SK-N-SH (cell line): ENCODE measurements at regions not wholly inside any gene's neighbourhood (a gene's known extent, or its start where the extent isn't known, plus 50 kb on each side); places are given as distances from the start of the nearest gene placed in this dataset.

Experiments
- CTCF ChIA-PET: fragments of 300-600, 350-600 bp; formaldehyde crosslinking; extraction: SDS; loops from one replicate; lab custom pipeline; 2021; lab: Yijun Ruan, JAX
- POLR2A ChIA-PET: fragments of 350-600 bp; sonication (Branson Sonifier 250); formaldehyde crosslinking; extraction: SDS; loops from one replicate; lab custom pipeline; 2020; ENCODE audit warnings: antibody characterized with exemption, inconsistent platforms; lab: Yijun Ruan, JAX
- DNase-seq: peaks from one replicate; pipeline ENCODE4 v3.0.0; 2012
- H2AFZ ChIP-seq: fragments of 200-600 bp; sonication (generic); 2 replicates; pipeline ENCODE4 v1.8.1; 2016; ENCODE audit warnings: antibody characterized with exemption, mild to moderate bottlenecking, low read depth
- H3F3A ChIP-seq: fragments of 200-600 bp; sonication (generic); replicated peaks from 2 replicates; pipeline ENCODE3; 2016; ENCODE audit warnings: antibody characterized with exemption, mild to moderate bottlenecking; ENCODE audit not compliant: insufficient read depth
- H3K27ac ChIP-seq, 2 experiments: fragments of 200-500 bp in 1 of 2; fragments of 200-600 bp in 1 of 2; sonication (Bioruptor generic) in 1 of 2; sonication (generic), shearing (Covaris generic) in 1 of 2; 2 replicates each; pipeline versions ENCODE4 v1.5.1 to v1.6.1; 2014 to 2016; ENCODE audit warnings: low read depth in 2 of 2, inconsistent platforms in 1 of 2, low read length in 1 of 2, mild to moderate bottlenecking in 1 of 2, mixed read lengths in 1 of 2
- H3K27me3 ChIP-seq: fragments of 200-600 bp; sonication (generic), shearing (Covaris generic); 2 replicates; pipeline ENCODE4 v1.6.1; 2016; ENCODE audit warnings: mixed run types; ENCODE audit not compliant: insufficient read depth
- H3K36me3 ChIP-seq, 2 experiments: fragments of 200-500 bp in 1 of 2; fragments of 200-600 bp in 1 of 2; sonication (Bioruptor generic) in 1 of 2; sonication (generic) in 1 of 2; replicated peaks in 1 of 2; 2 replicates each; pipeline versions ENCODE3 to v1.5.1; 2014 to 2016; ENCODE audit warnings: low read length in 1 of 2, mild to moderate bottlenecking in 1 of 2; ENCODE audit not compliant: insufficient read depth in 2 of 2, control insufficient read depth in 1 of 2
- H3K4me1 ChIP-seq, 2 experiments: fragments of 200-500 bp in 1 of 2; fragments of 200-600 bp in 1 of 2; sonication (Bioruptor generic) in 1 of 2; sonication (generic), shearing (Covaris generic) in 1 of 2; 2 replicates each; pipeline versions ENCODE4 v1.5.1 to v1.6.1; 2014 to 2016; ENCODE audit warnings: low read depth in 1 of 2, low read length in 1 of 2, mixed run types in 1 of 2; ENCODE audit not compliant: insufficient read depth in 2 of 2, control insufficient read depth in 1 of 2
- H3K4me2 ChIP-seq: fragments of 200-600 bp; sonication (generic), shearing (Covaris generic); 2 replicates; pipeline ENCODE4 v1.6.1; 2017; ENCODE audit warnings: mixed run types
- H3K4me3 ChIP-seq, 2 experiments: fragments of 200-500 bp in 1 of 2; fragments of 200-600 bp in 1 of 2; sonication (Bioruptor generic) in 1 of 2; sonication (generic), shearing (Covaris generic) in 1 of 2; 2 replicates each; pipeline versions ENCODE4 v1.5.1 to v1.8.1; 2014 to 2016; ENCODE audit warnings: low read depth in 2 of 2, inconsistent platforms in 1 of 2, low read length in 1 of 2, mild to moderate bottlenecking in 1 of 2, mixed read lengths in 1 of 2, moderate library complexity in 1 of 2
- H3K79me2 ChIP-seq: fragments of 200-600 bp; sonication (generic); 2 replicates; pipeline ENCODE4 v1.8.1; 2017; ENCODE audit warnings: mild to moderate bottlenecking; ENCODE audit not compliant: insufficient read depth
- H3K9ac ChIP-seq: fragments of 200-600 bp; sonication (generic); 2 replicates; pipeline ENCODE4 v1.6.1; 2017; ENCODE audit warnings: mixed run types
- H3K9me2 ChIP-seq: fragments of 200-600 bp; sonication (generic); 2 replicates; pipeline ENCODE4 v1.6.1; 2017; ENCODE audit warnings: mixed run types
- H3K9me3 ChIP-seq: fragments of 200-600 bp; sonication (generic); 2 replicates; pipeline ENCODE4 v1.6.1; 2017; ENCODE audit warnings: mixed run types, mild to moderate bottlenecking, moderate library complexity
- H4K20me1 ChIP-seq: fragments of 200-600 bp; sonication (generic); 2 replicates; pipeline ENCODE4 v1.6.1; 2017; ENCODE audit warnings: mild to moderate bottlenecking, mixed run types; ENCODE audit not compliant: insufficient read depth
- JUND ChIP-seq: IDR thresholded peaks from 2 replicates; pipeline ENCODE4 v1.4.0; 2012
- MAX ChIP-seq: IDR thresholded peaks from 2 replicates; pipeline ENCODE4 v1.4.0; 2012; ENCODE audit warnings: low read depth
- MEF2A ChIP-seq: IDR thresholded peaks from 2 replicates; pipeline ENCODE4 v1.4.0; 2012; ENCODE audit warnings: low read depth, borderline replicate concordance
- MXI1 ChIP-seq: IDR thresholded peaks from 2 replicates; pipeline ENCODE4 v1.6.1; 2012; ENCODE audit warnings: mild to moderate bottlenecking, low read depth, low read length, improper control_type of control experiment
- NFIC ChIP-seq: IDR thresholded peaks from 2 replicates; pipeline ENCODE4 v1.4.0; 2012; ENCODE audit warnings: borderline replicate concordance
- RAD21 ChIP-seq: IDR thresholded peaks from 2 replicates; pipeline ENCODE4 v1.6.1; 2012; ENCODE audit warnings: mild to moderate bottlenecking, low read length
- RCOR1 ChIP-seq: fragments of 150-350 bp; IDR thresholded peaks from 2 replicates; pipeline ENCODE4 v1.6.1; 2017; ENCODE audit warnings: antibody characterized with exemption, low read length
- REST ChIP-seq: IDR thresholded peaks from 2 replicates; pipeline ENCODE4 v1.6.1; 2012; ENCODE audit warnings: mild to moderate bottlenecking, low read depth, low read length, moderate library complexity
- TEAD4 ChIP-seq: IDR thresholded peaks from 2 replicates; pipeline ENCODE4 v1.4.0; 2012; ENCODE audit warnings: mild to moderate bottlenecking, borderline replicate concordance; ENCODE audit not compliant: insufficient read depth
- USF2 ChIP-seq: fragments of 150-350 bp; IDR thresholded peaks from 2 replicates; pipeline ENCODE4 v1.6.1; 2017; ENCODE audit warnings: antibody characterized with exemption, low read length, low read depth, borderline replicate concordance
- YY1 ChIP-seq: IDR thresholded peaks from 2 replicates; pipeline ENCODE4 v1.4.0; 2012; ENCODE audit warnings: low read depth, mild to moderate bottlenecking
- WGBS: methylation state at CpG from one replicate; pipeline ENCODE4 v1.1.6; 2017; ENCODE audit warnings: low lambda C conversion rate; 5-methylcytosine and 5-hydroxymethylcytosine counted together
- TF ChIP-seq, protein P1 (sequence below): IDR thresholded peaks from 2 replicates; pipeline ENCODE4 v1.4.0; 2012; ENCODE audit warnings: low read depth, borderline replicate concordance
- TF ChIP-seq, protein P2 (sequence below): fragments of 150-350 bp; IDR thresholded peaks from 2 replicates; pipeline ENCODE4 v1.6.1; 2016; ENCODE audit warnings: mild to moderate bottlenecking, low read depth, low read length
- TF ChIP-seq, protein P3 (sequence below): fragments of 200-600 bp; sonication (generic); IDR thresholded peaks from 2 replicates; pipeline ENCODE4 v1.6.1; 2017; ENCODE audit warnings: antibody characterized with exemption, mild to moderate bottlenecking, moderate library complexity

GRCh38 chr6:81999826-82000225 is 247.3 kb upstream of the TENT5A start:
- no peaks in the 10 kb centered on the region for H3K9me2 ChIP-seq
- H3K4me3 ChIP-seq: no peak overlapping the region
- H3K4me2 ChIP-seq: no peak overlapping the region
- WGBS: 97% methylated on average over 1 of the region's 1 CpG
- H3F3A ChIP-seq: peaks cover 48% of the 10 kb centered on the region
- no peaks in the 10 kb centered on the region for H3K9me3 ChIP-seq
- no peaks in the 10 kb centered on the region for H3K36me3 ChIP-seq
- H3K4me1 ChIP-seq: peaks cover 0 to 51% of the 10 kb centered on the region in 2 experiments; a peak in 3 of 4 replicates
- no peak for DNase-seq
- no peaks in the 10 kb centered on the region for H4K20me1 ChIP-seq
- H3K27ac ChIP-seq: peak overlapping the region in 1 of 2 experiments; percentile 96; a peak in 1 of 4 replicates
- H3K79me2 ChIP-seq: no peaks in the 10 kb centered on the region
- CTCF ChIA-PET: interaction anchor here (0.6 kb wide), 1 partner anchor 1266 kb away, joined by 3 read pairs; no protein-coding TSS in a partner anchor
- POLR2A ChIA-PET: no interaction called here
- TF ChIP-seq, protein P1, sequence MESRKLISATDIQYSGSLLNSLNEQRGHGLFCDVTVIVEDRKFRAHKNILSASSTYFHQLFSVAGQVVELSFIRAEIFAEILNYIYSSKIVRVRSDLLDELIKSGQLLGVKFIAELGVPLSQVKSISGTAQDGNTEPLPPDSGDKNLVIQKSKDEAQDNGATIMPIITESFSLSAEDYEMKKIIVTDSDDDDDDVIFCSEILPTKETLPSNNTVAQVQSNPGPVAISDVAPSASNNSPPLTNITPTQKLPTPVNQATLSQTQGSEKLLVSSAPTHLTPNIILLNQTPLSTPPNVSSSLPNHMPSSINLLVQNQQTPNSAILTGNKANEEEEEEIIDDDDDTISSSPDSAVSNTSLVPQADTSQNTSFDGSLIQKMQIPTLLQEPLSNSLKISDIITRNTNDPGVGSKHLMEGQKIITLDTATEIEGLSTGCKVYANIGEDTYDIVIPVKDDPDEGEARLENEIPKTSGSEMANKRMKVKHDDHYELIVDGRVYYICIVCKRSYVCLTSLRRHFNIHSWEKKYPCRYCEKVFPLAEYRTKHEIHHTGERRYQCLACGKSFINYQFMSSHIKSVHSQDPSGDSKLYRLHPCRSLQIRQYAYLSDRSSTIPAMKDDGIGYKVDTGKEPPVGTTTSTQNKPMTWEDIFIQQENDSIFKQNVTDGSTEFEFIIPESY: no peak
- TF ChIP-seq YY1: no peak
- no peak for TF ChIP-seq RAD21
- TF ChIP-seq JUND: no peak
- TF ChIP-seq MAX: no peak
- no peak for TF ChIP-seq USF2
- no peak for TF ChIP-seq NFIC
- TF ChIP-seq, protein P2, sequence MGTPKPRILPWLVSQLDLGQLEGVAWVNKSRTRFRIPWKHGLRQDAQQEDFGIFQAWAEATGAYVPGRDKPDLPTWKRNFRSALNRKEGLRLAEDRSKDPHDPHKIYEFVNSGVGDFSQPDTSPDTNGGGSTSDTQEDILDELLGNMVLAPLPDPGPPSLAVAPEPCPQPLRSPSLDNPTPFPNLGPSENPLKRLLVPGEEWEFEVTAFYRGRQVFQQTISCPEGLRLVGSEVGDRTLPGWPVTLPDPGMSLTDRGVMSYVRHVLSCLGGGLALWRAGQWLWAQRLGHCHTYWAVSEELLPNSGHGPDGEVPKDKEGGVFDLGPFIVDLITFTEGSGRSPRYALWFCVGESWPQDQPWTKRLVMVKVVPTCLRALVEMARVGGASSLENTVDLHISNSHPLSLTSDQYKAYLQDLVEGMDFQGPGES: no peak
- TF ChIP-seq RCOR1: no peak
- TF ChIP-seq REST: no peak
- TF ChIP-seq MXI1: no peak
- TF ChIP-seq TEAD4: no peak
- TF ChIP-seq MEF2A: no peak
- TF ChIP-seq, protein P3, sequence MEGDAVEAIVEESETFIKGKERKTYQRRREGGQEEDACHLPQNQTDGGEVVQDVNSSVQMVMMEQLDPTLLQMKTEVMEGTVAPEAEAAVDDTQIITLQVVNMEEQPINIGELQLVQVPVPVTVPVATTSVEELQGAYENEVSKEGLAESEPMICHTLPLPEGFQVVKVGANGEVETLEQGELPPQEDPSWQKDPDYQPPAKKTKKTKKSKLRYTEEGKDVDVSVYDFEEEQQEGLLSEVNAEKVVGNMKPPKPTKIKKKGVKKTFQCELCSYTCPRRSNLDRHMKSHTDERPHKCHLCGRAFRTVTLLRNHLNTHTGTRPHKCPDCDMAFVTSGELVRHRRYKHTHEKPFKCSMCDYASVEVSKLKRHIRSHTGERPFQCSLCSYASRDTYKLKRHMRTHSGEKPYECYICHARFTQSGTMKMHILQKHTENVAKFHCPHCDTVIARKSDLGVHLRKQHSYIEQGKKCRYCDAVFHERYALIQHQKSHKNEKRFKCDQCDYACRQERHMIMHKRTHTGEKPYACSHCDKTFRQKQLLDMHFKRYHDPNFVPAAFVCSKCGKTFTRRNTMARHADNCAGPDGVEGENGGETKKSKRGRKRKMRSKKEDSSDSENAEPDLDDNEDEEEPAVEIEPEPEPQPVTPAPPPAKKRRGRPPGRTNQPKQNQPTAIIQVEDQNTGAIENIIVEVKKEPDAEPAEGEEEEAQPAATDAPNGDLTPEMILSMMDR: no peak
- H3K27me3 ChIP-seq: no peaks in the 10 kb centered on the region
- no peak overlapping the region for H2AFZ ChIP-seq
- no peak overlapping the region for H3K9ac ChIP-seq
